ENCODE measurements at regions not wholly inside any gene's neighbourhood (a gene's known extent, or its start where the extent isn't known, plus 50 kb on each side); places are given as distances from the start of the nearest gene placed in this dataset.

- no peak for TF ChIP-seq POLR2A (IDR thresholded peaks at IDR 0.05)
- TF ChIP-seq CTCF (IDR thresholded peaks at IDR 0.05 in 4 of 5, conservative IDR thresholded peaks at IDR 0.05 in 1 of 5), result no peak
These were observed 379.1 kb downstream of the PSAT1 start for GRCh38 chr9:78676009-78676408.

Measured in gastrocnemius medialis (tissue), 4 donors.